OCI-LY7 (cell line): ENCODE measurements at regions not wholly inside any gene's neighbourhood (a gene's known extent, or its start where the extent isn't known, plus 50 kb on each side); places are given as distances from the start of the nearest gene placed in this dataset.

Experiments
- BruUV-seq: library from RNA; stranded (reverse); fragments of 400-500 nt; replicated peaks from 2 replicates; lab custom pipeline; 2021; lab: Mats Ljungman, UMichigan
- CTCF ChIA-PET: fragments of 300-600 bp; sonication (Branson Sonifier 250); formaldehyde crosslinking; loops from one replicate; lab custom pipeline; 2022; ENCODE audit warnings: antibody characterized with exemption; ENCODE audit not compliant: unreplicated experiment; lab: Charles Lee
- POLR2A ChIA-PET: fragments of 300-600 bp; sonication (Branson Sonifier 250); formaldehyde crosslinking; loops from one replicate; lab custom pipeline; 2022; ENCODE audit warnings: antibody characterized with exemption; lab: Charles Lee
- DNase-seq: peaks from one replicate; pipeline ENCODE4 v3.0.0-alpha.2; 2015; ENCODE audit warnings: low spot score
- H2AFZ ChIP-seq: fragments of 200-600 bp; sonication (generic), shearing (Covaris generic); 2 replicates; pipeline ENCODE4 v1.6.1; 2014; ENCODE audit warnings: mild to moderate bottlenecking, antibody characterized with exemption, low read length, moderate library complexity
- H3K27ac ChIP-seq: fragments of 200-600 bp; sonication (generic); 2 replicates; pipeline ENCODE4 v1.5.1; 2014; ENCODE audit warnings: mixed run types, low read depth, mild to moderate bottlenecking, moderate library complexity, low read length, inconsistent platforms; ENCODE audit not compliant: poor library complexity, severe bottlenecking
- H3K36me3 ChIP-seq: fragments of 200-600 bp; sonication (generic); 2 replicates; pipeline ENCODE4 v1.6.1; 2014; ENCODE audit warnings: mild to moderate bottlenecking, antibody characterized with exemption, low read length, moderate library complexity, mixed read lengths; ENCODE audit not compliant: insufficient read depth
- H3K4me1 ChIP-seq: fragments of 200-600 bp; sonication (generic); 2 replicates; pipeline ENCODE4 v1.5.1; 2014; ENCODE audit warnings: mild to moderate bottlenecking, low read length; ENCODE audit not compliant: insufficient read depth, poor library complexity, severe bottlenecking
- H3K4me2 ChIP-seq: fragments of 200-600 bp; sonication (generic); 2 replicates; pipeline ENCODE4 v1.6.1; 2014; ENCODE audit warnings: mild to moderate bottlenecking, low read length
- H3K4me3 ChIP-seq: fragments of 200-600 bp; sonication (generic); 2 replicates; pipeline ENCODE4 v1.5.1; 2014; ENCODE audit warnings: mild to moderate bottlenecking, low read depth, low read length; ENCODE audit not compliant: poor library complexity, severe bottlenecking
- H3K79me2 ChIP-seq: fragments of 200-600 bp; sonication (generic); 2 replicates; pipeline ENCODE4 v1.6.1; 2016; ENCODE audit warnings: low read depth, mild to moderate bottlenecking, low read length, moderate library complexity, mixed read lengths; ENCODE audit not compliant: insufficient read depth
- H3K9me2 ChIP-seq: fragments of 200-600 bp; sonication (generic); 2 replicates; pipeline ENCODE4 v1.6.1; 2016; ENCODE audit warnings: mild to moderate bottlenecking, low read length, mixed read lengths; ENCODE audit not compliant: insufficient read depth
- H3K9me3 ChIP-seq: fragments of 200-600 bp; sonication (generic); 2 replicates; pipeline ENCODE4 v1.6.1; 2014; ENCODE audit warnings: mild to moderate bottlenecking, mixed run types, low read length, mixed read lengths
- H4K20me1 ChIP-seq: fragments of 200-600 bp; sonication (generic); 2 replicates; pipeline ENCODE4 v1.6.1; 2014; ENCODE audit warnings: mild to moderate bottlenecking, antibody characterized with exemption, low read length, moderate library complexity, mixed read lengths; ENCODE audit not compliant: insufficient read depth
- CTCF ChIP-seq: fragments of 200-600 bp; sonication (generic); conservative IDR thresholded peaks from 2 replicates; pipeline ENCODE4 v1.5.1; 2014; ENCODE audit warnings: mild to moderate bottlenecking, antibody characterized with exemption, low read length, moderate library complexity, mixed read lengths
- EZH2phosphoT487 ChIP-seq: fragments of 200-600 bp; sonication (generic); IDR thresholded peaks from 2 replicates; pipeline ENCODE4 v1.6.1; 2018; ENCODE audit warnings: low read depth, borderline replicate concordance, mild to moderate bottlenecking, mixed run types, antibody characterized with exemption, low read length, moderate library complexity, mixed read lengths
- intact Hi-C: fragments of 100-400 bp; cut with micrococcal nuclease; formaldehyde crosslinking; loops from one replicate; pipeline ENCODE4 v1.10.0; 2022; ENCODE audit not compliant: unreplicated experiment

- no peaks in the 10 kb centered on the region for H3K79me2 ChIP-seq
- CTCF ChIA-PET: no interaction called here
- no peaks in the 10 kb centered on the region for H4K20me1 ChIP-seq
- POLR2A ChIA-PET: no interaction called here
- no peak for DNase-seq
- BruUV-seq: no TSS peak
- no peak for TF ChIP-seq EZH2phosphoT487
- H3K4me2 ChIP-seq: no peak overlapping the region
- intact Hi-C loops: no loop called here
- no peak overlapping the region for H2AFZ ChIP-seq
- no peaks in the 10 kb centered on the region for H3K36me3 ChIP-seq
- no peak overlapping the region for H3K27ac ChIP-seq
- no peaks in the 10 kb centered on the region for H3K4me1 ChIP-seq
- no peaks in the 10 kb centered on the region for H3K9me2 ChIP-seq
- no peak overlapping the region for H3K4me3 ChIP-seq
- H3K9me3 ChIP-seq: no peaks in the 10 kb centered on the region
Observed at GRCh38 chr6:140185991-140186390, 811.5 kb upstream of the CITED2 start.

- Histone ChIP-seq H3K27ac (no peak overlapping the region), H3K9me3 (no peaks in the 10 kb centered on the region), H3K4me1 (no peaks in the 10 kb centered on the region), H3K36me3 (no peaks in the 10 kb centered on the region), H2AFZ (no peak overlapping the region), H4K20me1 (no peaks in the 10 kb centered on the region), H3K9me2 (no peaks in the 10 kb centered on the region), H3K4me2 (no peak overlapping the region), H3K4me3 (no peak overlapping the region), H3K79me2 (no peaks in the 10 kb centered on the region)
- CTCF ChIA-PET: no interaction called here
- no TSS peak for BruUV-seq
- POLR2A ChIA-PET: interaction anchor here (1.4 kb wide), 1 partner anchor 88 kb away, joined by 3 read pairs; no protein-coding TSS in a partner anchor
- TF ChIP-seq CTCF: no peak
- TF ChIP-seq EZH2phosphoT487: no peak
- no peak for DNase-seq
- intact Hi-C loops: no loop called here
Observed at GRCh38 chr6:140183881-140184280, 809.4 kb upstream of the CITED2 start.

GRCh38 chr6:140182821-140183220 lies 808.4 kb upstream of the CITED2 start:
- no peak for DNase-seq
- BruUV-seq: no TSS peak
- Histone ChIP-seq H3K9me3 (no peaks in the 10 kb centered on the region), H3K79me2 (no peaks in the 10 kb centered on the region), H3K27ac (no peak overlapping the region), H3K4me1 (no peaks in the 10 kb centered on the region), H3K4me2 (no peak overlapping the region), H4K20me1 (no peaks in the 10 kb centered on the region), H2AFZ (no peak overlapping the region), H3K9me2 (no peaks in the 10 kb centered on the region), H3K36me3 (no peaks in the 10 kb centered on the region), H3K4me3 (no peak overlapping the region)
- TF ChIP-seq CTCF (no peak), EZH2phosphoT487 (no peak)
- intact Hi-C loops: no loop called here
- ChIA-PET CTCF (no interaction called here), POLR2A (interaction anchor here (0.7 kb wide), 2 partner anchors 122 to 239 kb away, joined by 3 read pairs; no protein-coding TSS in a partner anchor)
